ENCODE measurements at regions not wholly inside any gene's neighbourhood (a gene's known extent, or its start where the extent isn't known, plus 50 kb on each side); places are given as distances from the start of the nearest gene placed in this dataset.

DNA sequence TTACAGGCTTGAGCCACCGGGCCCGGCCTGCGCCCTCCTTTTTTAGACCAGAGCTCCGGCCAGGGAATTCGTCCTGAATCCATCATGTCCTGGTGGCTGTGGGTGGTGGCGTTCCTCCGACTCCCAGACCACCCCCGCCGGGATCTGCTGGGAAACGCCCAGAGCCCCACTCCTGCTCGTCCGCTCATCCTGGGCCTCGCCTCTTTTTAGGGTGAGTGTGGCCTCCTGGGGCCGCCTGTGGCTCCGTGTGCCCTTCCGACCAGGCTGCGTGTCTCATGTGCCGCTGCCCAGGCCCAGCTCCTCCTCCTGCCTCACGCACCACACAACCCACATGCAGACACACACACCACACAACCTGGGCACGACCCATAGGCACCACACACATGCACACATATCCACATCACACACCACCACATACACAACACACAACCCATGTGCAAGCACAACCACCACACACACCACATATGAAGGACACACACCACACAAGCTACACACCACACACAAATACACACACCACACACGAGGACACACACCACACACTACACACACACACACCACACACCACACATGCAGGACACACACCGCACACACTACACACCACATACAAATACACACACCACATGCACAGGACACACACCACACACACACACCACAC, 946.2 kb downstream of the BRD1 start:
- Histone ChIP-seq H3K36me3 (replicated peaks in 1 of 2; ENCODE audit: control extremely low read depth in 1 of 2, control insufficient read depth in 1 of 2, extremely low read depth in 1 of 2, insufficient read depth in 2 of 2, low read length in 1 of 2) (no peaks in the 10 kb centered on the region), H3K27ac (ENCODE audit: low read length in 2 of 2) (no peak overlapping the region), H2AFZ (ENCODE audit: insufficient read depth, low read depth, low read length, poor library complexity, severe bottlenecking) (no peak overlapping the region), H4K20me1 (ENCODE audit: control insufficient read depth, insufficient read depth, low read length, poor library complexity, severe bottlenecking) (no peaks in the 10 kb centered on the region), H3K4me2 (replicated peaks; ENCODE audit: low read depth, low read length, poor library complexity, severe bottlenecking) (no peak overlapping the region), H3K4me3 (ENCODE audit: control extremely low read depth in 1 of 5, extremely low read depth in 1 of 5, insufficient read depth in 1 of 5, low read depth in 2 of 5, low read length in 4 of 5) (no peak overlapping the region), H3K4me1 (ENCODE audit: control insufficient read depth in 2 of 2, insufficient read depth in 2 of 2, low read length in 2 of 2) (no peaks in the 10 kb centered on the region), H3K9me3 (ENCODE audit: control extremely low read depth in 1 of 3, control insufficient read depth in 2 of 3, insufficient read depth in 1 of 3, low read length in 2 of 3) (peaks cover 0 to 24% (median 0%) of the 10 kb centered on the region in 3 donors), H3K9ac (ENCODE audit: low read length) (no peak overlapping the region), H3K27me3 (replicated peaks in 1 of 4; ENCODE audit: control extremely low read depth in 1 of 4, control insufficient read depth in 3 of 4, insufficient read depth in 4 of 4, low read length in 3 of 4) (no peaks in the 10 kb centered on the region), H3K79me2 (ENCODE audit: control insufficient read depth, insufficient read depth, low read length) (no peaks in the 10 kb centered on the region)
- Mint-ChIP-seq H3K27ac (no peak overlapping the region), H3K27me3 (no peaks in the 10 kb centered on the region), H3K9me3 (ENCODE audit: insufficient read depth) (no peaks in the 10 kb centered on the region), H3K4me1 (no peaks in the 10 kb centered on the region), H3K4me3 (no peak overlapping the region)
- DNase-seq (no peak), ATAC-seq (ENCODE audit: low read depth) (no peak)
- 96% methylated on average over 21 of the region's 22 CpGs for WGBS (ENCODE audit: insufficient coverage)
- CTCF ChIA-PET: no interaction called here
- POLR2A ChIA-PET: no interaction called here
- no peak for TF ChIP-seq EZH2 (IDR thresholded peaks at IDR 0.05; ENCODE audit: borderline replicate concordance, insufficient read depth, low read depth, low read length, poor library complexity, severe bottlenecking)
- intact Hi-C loops (cut with micrococcal nuclease): no loop called here

DNA sequence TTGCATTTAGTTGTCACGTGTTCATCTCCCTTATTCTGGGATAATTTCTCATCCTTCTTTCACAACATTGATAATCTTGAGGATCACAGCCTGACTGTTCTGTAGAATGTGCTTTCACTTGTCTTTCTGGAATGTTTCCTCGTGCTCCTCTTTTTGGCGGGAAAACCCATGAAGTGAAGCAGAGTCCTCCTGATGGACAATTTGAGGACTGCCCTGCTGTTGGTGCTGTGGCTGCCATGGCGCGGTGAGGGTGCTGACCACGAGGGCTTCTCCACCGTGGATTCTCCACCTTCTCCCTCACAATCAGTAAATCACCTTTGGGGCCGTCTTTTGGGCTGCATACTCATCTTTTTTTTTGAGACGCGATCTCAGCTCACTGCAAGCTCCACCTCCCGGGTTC, 946.9 kb downstream of the BRD1 start:
- no peaks in the 10 kb centered on the region for H3K36me3 ChIP-seq (replicated peaks in 1 of 2; ENCODE audit: control extremely low read depth in 1 of 2, control insufficient read depth in 1 of 2, extremely low read depth in 1 of 2, insufficient read depth in 2 of 2, low read length in 1 of 2)
- no peaks in the 10 kb centered on the region for H3K27me3 Mint-ChIP-seq
- no peak overlapping the region for H2AFZ ChIP-seq (ENCODE audit: insufficient read depth, low read depth, low read length, poor library complexity, severe bottlenecking)
- H3K9me3 Mint-ChIP-seq (ENCODE audit: insufficient read depth): no peaks in the 10 kb centered on the region
- TF ChIP-seq EZH2 (IDR thresholded peaks at IDR 0.05; ENCODE audit: borderline replicate concordance, insufficient read depth, low read depth, low read length, poor library complexity, severe bottlenecking): no peak
- TF ChIP-seq, protein P1, sequence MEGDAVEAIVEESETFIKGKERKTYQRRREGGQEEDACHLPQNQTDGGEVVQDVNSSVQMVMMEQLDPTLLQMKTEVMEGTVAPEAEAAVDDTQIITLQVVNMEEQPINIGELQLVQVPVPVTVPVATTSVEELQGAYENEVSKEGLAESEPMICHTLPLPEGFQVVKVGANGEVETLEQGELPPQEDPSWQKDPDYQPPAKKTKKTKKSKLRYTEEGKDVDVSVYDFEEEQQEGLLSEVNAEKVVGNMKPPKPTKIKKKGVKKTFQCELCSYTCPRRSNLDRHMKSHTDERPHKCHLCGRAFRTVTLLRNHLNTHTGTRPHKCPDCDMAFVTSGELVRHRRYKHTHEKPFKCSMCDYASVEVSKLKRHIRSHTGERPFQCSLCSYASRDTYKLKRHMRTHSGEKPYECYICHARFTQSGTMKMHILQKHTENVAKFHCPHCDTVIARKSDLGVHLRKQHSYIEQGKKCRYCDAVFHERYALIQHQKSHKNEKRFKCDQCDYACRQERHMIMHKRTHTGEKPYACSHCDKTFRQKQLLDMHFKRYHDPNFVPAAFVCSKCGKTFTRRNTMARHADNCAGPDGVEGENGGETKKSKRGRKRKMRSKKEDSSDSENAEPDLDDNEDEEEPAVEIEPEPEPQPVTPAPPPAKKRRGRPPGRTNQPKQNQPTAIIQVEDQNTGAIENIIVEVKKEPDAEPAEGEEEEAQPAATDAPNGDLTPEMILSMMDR (IDR thresholded peaks at IDR 0.05): no peak
- CTCF ChIA-PET: no interaction called here
- peaks cover 0 to 21% (median 0%) of the 10 kb centered on the region in 3 donors for H3K9me3 ChIP-seq (ENCODE audit: control extremely low read depth in 1 of 3, control insufficient read depth in 2 of 3, insufficient read depth in 1 of 3, low read length in 2 of 3)
- no peaks in the 10 kb centered on the region for H3K27me3 ChIP-seq (replicated peaks in 1 of 4; ENCODE audit: control extremely low read depth in 1 of 4, control insufficient read depth in 3 of 4, insufficient read depth in 4 of 4, low read length in 3 of 4)
- no peak overlapping the region for H3K27ac ChIP-seq (ENCODE audit: low read length in 2 of 2)
- H3K4me1 ChIP-seq (ENCODE audit: control insufficient read depth in 2 of 2, insufficient read depth in 2 of 2, low read length in 2 of 2): no peaks in the 10 kb centered on the region
- H3K4me3 Mint-ChIP-seq: no peak overlapping the region
- no peaks in the 10 kb centered on the region for H3K4me1 Mint-ChIP-seq
- POLR2A ChIA-PET: no interaction called here
- ATAC-seq (ENCODE audit: low read depth): no peak
- DNase-seq: no peak
- no peaks in the 10 kb centered on the region for H4K20me1 ChIP-seq (ENCODE audit: control insufficient read depth, insufficient read depth, low read length, poor library complexity, severe bottlenecking)
- no peak overlapping the region for H3K9ac ChIP-seq (ENCODE audit: low read length)
- no peaks in the 10 kb centered on the region for H3K79me2 ChIP-seq (ENCODE audit: control insufficient read depth, insufficient read depth, low read length)
- H3K4me2 ChIP-seq (replicated peaks; ENCODE audit: low read depth, low read length, poor library complexity, severe bottlenecking): no peak overlapping the region
- no peak overlapping the region for H3K4me3 ChIP-seq (ENCODE audit: control extremely low read depth in 1 of 5, extremely low read depth in 1 of 5, insufficient read depth in 1 of 5, low read depth in 2 of 5, low read length in 4 of 5)
- WGBS (ENCODE audit: insufficient coverage): 96% methylated on average over 10 of the region's 11 CpGs
- no peak overlapping the region for H3K27ac Mint-ChIP-seq
- intact Hi-C loops (cut with micrococcal nuclease): no loop called here
